ENCODE measurements at regions not wholly inside any gene's neighbourhood (a gene's known extent, or its start where the extent isn't known, plus 50 kb on each side); places are given as distances from the start of the nearest gene placed in this dataset.

DNA sequence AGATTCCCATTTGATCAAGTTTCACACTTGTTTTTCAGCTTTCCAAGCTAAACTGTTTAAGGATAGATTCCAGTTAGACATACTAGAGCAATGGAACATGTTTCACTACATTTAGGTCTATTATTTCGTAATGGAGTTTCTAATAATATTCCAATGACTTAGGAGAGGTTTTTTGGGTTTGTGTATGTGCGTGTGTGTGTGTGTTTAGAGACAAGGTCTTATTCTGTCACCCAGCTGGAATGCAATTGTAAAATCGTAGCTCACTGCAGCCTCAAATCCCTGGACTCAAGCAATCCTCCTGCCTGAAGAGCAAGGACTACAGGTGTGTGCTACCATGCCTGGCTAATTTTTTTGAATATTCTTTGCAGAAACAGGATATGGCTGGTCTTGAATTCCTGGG, 426.3 kb downstream of the ZFHX3 start:
- Histone ChIP-seq H3K4me3 (ENCODE audit: extremely low read depth in 1 of 4, insufficient read depth in 2 of 4, low read depth in 3 of 4, low read length in 4 of 4) (no peak overlapping the region), H3K23ac (ENCODE audit: insufficient read length) (no peak overlapping the region), H3K56ac (replicated peaks; ENCODE audit: insufficient read length, low read depth, low read length) (no peak overlapping the region), H4K8ac (ENCODE audit: extremely low read depth, insufficient read depth, low read length) (no peak overlapping the region), H2BK5ac (ENCODE audit: low read depth, low read length) (no peak overlapping the region), H3K23me2 (ENCODE audit: low read depth, low read length) (no peaks in the 10 kb centered on the region; the same call in 1 of the 2 replicates), H4K20me1 (replicated peaks in 1 of 2; ENCODE audit: control insufficient read depth in 1 of 2, insufficient read depth in 2 of 2, low read length in 2 of 2) (peaks cover 0 to 3% of the 10 kb centered on the region in 2 experiments), H3K9me3 (ENCODE audit: insufficient read depth in 2 of 2, low read depth in 1 of 2, low read length in 1 of 2) (peaks cover 0 to 3% of the 10 kb centered on the region in 2 experiments; a peak in 2 of 4 replicates), H3K79me2 (ENCODE audit: control insufficient read depth in 1 of 2, insufficient read depth in 2 of 2, low read length in 2 of 2) (peaks cover 0 to 26% of the 10 kb centered on the region in 2 experiments; a peak in 3 of 4 replicates), H3K18ac (ENCODE audit: extremely low read depth, low read length) (no peak overlapping the region), H2AK5ac (ENCODE audit: low read depth, low read length) (no peak overlapping the region), H3K27ac (ENCODE audit: low read depth, low read length) (no peak overlapping the region), H3K79me1 (ENCODE audit: low read depth, low read length) (no peaks in the 10 kb centered on the region), H4K91ac (replicated peaks; ENCODE audit: insufficient read length, low read length) (no peak overlapping the region), H2BK120ac (replicated peaks; ENCODE audit: low read depth, low read length) (no peak overlapping the region), H2BK20ac (ENCODE audit: low read length) (no peak overlapping the region), H4K5ac (ENCODE audit: insufficient read length, low read depth, low read length) (no peak overlapping the region), H3K36me3 (ENCODE audit: control insufficient read depth in 2 of 4, insufficient read depth in 4 of 4, low read length in 3 of 4) (peaks cover 0 to 3% (median 0%) of the 10 kb centered on the region in 4 experiments; a peak in 2 of 8 replicates), H3K4me2 (ENCODE audit: insufficient read depth in 1 of 2, low read depth in 2 of 2, low read length in 2 of 2) (no peak overlapping the region), H3K27me3 (replicated peaks in 1 of 4; ENCODE audit: control insufficient read depth in 3 of 4, extremely low read depth in 1 of 4, insufficient read depth in 3 of 4, low read length in 3 of 4) (peaks cover 0 to 1% (median 0%) of the 10 kb centered on the region in 4 experiments; a peak in 1 of 7 replicates), H3K9ac (replicated peaks in 1 of 4; ENCODE audit: extremely low read depth in 1 of 4, low read depth in 3 of 4, low read length in 3 of 4) (no peak overlapping the region), H2BK15ac (ENCODE audit: low read length) (no peak overlapping the region), H3K14ac (ENCODE audit: insufficient read length) (no peak overlapping the region), H2AFZ (ENCODE audit: low read length) (no peak overlapping the region), H2BK12ac (ENCODE audit: low read depth, low read length) (no peak overlapping the region), H3K4me1 (replicated peaks in 1 of 4; ENCODE audit: control insufficient read depth in 3 of 4, insufficient read depth in 4 of 4, low read length in 3 of 4) (peaks cover 0 to 3% (median 0%) of the 10 kb centered on the region in 4 experiments; a peak in 1 of 7 replicates), H3K4ac (replicated peaks; ENCODE audit: insufficient read length, low read depth, low read length) (no peak overlapping the region)
- ChIA-PET POLR2A (ENCODE audit: partially characterized antibody) (no interaction called here), CTCF (ENCODE audit: partially characterized antibody) (interaction anchor here (1.7 kb wide), 1 partner anchor 57 kb away, joined by 4 read pairs; no protein-coding TSS in a partner anchor)
- 91% methylated on average over 3 of the region's 3 CpGs; no CpG with 5 or more reads in 1 of the 2 experiments for WGBS, 2 experiments (ENCODE audit: extremely low coverage in 1 of 2, insufficient coverage in 1 of 2, insufficient read length in 1 of 2, insufficient replicate concordance in 2 of 2, low coverage in 1 of 2, low lambda C conversion rate in 2 of 2, missing lambda C conversion rate in 1 of 2)
- no peak for FAIRE-seq
- no peak for DNase-seq (ENCODE audit: low read depth in 1 of 2, low spot score in 2 of 2)
- TF ChIP-seq TAF1 (IDR thresholded peaks at IDR 0.05; ENCODE audit: low read depth, low read length), result no peak
